ENCODE measurements at regions not wholly inside any gene's neighbourhood (a gene's known extent, or its start where the extent isn't known, plus 50 kb on each side); places are given as distances from the start of the nearest gene placed in this dataset.

- H3K4me3 ChIP-seq = no peak overlapping the region
- peaks cover 0 to 6% (median 0%) of the 10 kb centered on the region in 4 donors for H3K4me1 ChIP-seq
- no peaks in the 10 kb centered on the region for H3K9me3 ChIP-seq
- ATAC-seq (ENCODE audit: low FRiP score in 2 of 2) (peak in 1 of 2 donors; percentile 26), DNase-seq (no peak)
- TF ChIP-seq CTCF (IDR thresholded peaks at IDR 0.05) = no peak
- no peak for TF ChIP-seq POLR2AphosphoS5 (IDR thresholded peaks at IDR 0.05)
- TF ChIP-seq EP300 (IDR thresholded peaks at IDR 0.05) = no peak
- no peak for TF ChIP-seq POLR2A (IDR thresholded peaks at IDR 0.05)
- no peaks in the 10 kb centered on the region for H3K27me3 ChIP-seq
- H3K27ac ChIP-seq = no peak overlapping the region
- 65 to 70% methylated on average over 5 of the region's 5 CpGs for WGBS, 2 donors
- H3K36me3 ChIP-seq = no peaks in the 10 kb centered on the region
Measured at GRCh38 chr2:133774654-133775015, 206.4 kb upstream of the NCKAP5 start.

DNA sequence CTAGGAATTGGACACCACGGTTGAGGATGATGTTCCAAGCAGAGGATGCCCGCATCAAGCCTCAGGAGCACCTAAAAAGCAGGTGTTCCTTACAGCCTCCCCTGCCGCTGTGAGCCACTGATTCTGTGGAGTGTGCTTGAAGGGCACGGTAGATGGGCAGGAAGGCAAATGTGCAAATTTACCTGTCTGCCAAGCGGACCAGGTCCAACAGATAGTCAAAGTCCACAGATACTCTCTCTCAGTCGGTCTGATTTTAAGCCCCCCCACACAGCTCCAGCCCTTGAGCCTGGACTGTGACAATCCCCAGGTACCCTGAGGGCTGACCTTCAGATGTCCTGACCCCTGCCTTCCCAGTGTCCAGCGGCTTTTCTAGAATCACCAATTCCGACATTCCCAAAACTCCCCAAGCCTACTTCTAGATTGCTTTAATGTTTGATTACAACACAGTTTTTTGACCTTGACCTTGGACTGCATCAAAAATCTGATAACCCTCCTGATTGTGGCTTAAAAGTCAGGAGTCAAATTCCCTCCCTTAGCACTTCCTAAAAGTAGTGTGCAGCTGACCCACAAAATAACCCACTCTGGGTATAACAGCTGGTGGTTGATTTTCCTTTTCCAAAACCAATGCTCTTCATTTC is 208.8 kb upstream of the NCKAP5 start:
- H3K27me3 ChIP-seq = no peaks in the 10 kb centered on the region
- H3K4me1 ChIP-seq = peaks cover 0 to 6% (median 0%) of the 10 kb centered on the region in 4 donors
- no peak for TF ChIP-seq POLR2AphosphoS5 (IDR thresholded peaks at IDR 0.05)
- 89 to 92% methylated on average over 8 of the region's 8 CpGs for WGBS, 2 donors
- no peaks in the 10 kb centered on the region for H3K36me3 ChIP-seq
- ATAC-seq (ENCODE audit: low FRiP score in 2 of 2) (no peak), DNase-seq (no peak)
- H3K27ac ChIP-seq = no peak overlapping the region
- H3K4me3 ChIP-seq = no peak overlapping the region
- H3K9me3 ChIP-seq = no peaks in the 10 kb centered on the region

- TF ChIP-seq CTCF (IDR thresholded peaks at IDR 0.05) = no peak
- TF ChIP-seq POLR2AphosphoS5 (IDR thresholded peaks at IDR 0.05) = no peak
- no peak for TF ChIP-seq EP300 (IDR thresholded peaks at IDR 0.05)
- TF ChIP-seq POLR2A (IDR thresholded peaks at IDR 0.05) = no peak
- Histone ChIP-seq H3K36me3 (no peaks in the 10 kb centered on the region), H3K27ac (no peak overlapping the region), H3K4me1 (peaks cover 0 to 6% (median 0%) of the 10 kb centered on the region in 4 donors), H3K4me3 (no peak overlapping the region), H3K9me3 (no peaks in the 10 kb centered on the region), H3K27me3 (no peaks in the 10 kb centered on the region)
- 68 to 71% methylated on average over 7 of the region's 7 CpGs for WGBS, 2 donors
- no peak for DNase-seq
- ATAC-seq (ENCODE audit: low FRiP score in 2 of 2) = no peak
Measured at GRCh38 chr2:133777574-133777960, 209.3 kb upstream of the NCKAP5 start.

DNA sequence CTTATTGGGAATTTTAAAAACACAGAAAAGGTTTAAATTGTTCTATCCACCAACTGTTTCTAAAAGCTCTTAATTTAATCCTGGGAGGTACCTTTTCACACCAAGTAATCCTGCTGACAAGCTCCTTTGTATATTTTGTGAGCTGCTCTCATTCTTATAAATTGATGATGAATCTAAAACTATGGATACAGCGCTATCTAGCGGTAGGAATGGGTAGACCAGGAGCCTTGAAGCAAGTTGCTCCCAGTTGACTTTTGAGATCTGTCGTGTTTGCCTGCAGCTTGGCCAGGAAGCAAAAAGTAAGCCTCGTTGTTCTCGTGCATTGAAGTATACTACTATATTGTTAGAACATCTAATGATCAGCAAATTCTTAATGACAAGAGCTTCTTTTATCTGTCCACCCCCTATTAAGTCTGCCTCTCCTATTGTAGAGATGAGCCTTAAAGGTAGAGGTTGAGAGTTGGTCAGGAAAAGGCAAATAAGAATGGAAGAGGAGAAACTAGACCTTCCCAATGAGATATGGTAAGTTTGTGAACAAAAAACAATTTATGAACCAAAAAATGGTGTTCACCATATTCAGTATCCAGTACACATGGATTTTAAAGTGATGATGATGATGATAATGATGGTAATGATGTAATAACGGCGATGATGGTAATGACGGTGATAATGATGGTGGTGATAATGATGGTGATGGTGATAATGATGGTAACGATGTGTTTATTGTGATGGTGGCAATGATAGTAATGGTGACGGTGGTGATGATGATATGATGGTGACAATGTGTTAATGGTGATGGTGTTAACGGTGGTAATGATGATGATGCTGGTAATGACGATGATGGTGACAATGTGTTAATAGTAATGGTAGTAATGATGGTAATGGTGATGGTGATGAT is 212.1 kb upstream of the NCKAP5 start:
- Histone ChIP-seq H3K4me1 (no peaks in the 10 kb centered on the region), H3K27me3 (no peaks in the 10 kb centered on the region), H3K36me3 (no peaks in the 10 kb centered on the region), H3K9me3 (no peaks in the 10 kb centered on the region), H3K27ac (no peak overlapping the region), H3K4me3 (no peak overlapping the region)
- ATAC-seq (ENCODE audit: low FRiP score in 2 of 2) (peak in 1 of 2 donors; percentile 75), DNase-seq (no peak)
- WGBS, 2 donors = 52 to 54% methylated on average over 12 of the region's 12 CpGs
- TF ChIP-seq POLR2AphosphoS5 (IDR thresholded peaks at IDR 0.05) (no peak), EP300 (IDR thresholded peaks at IDR 0.05) (no peak), POLR2A (IDR thresholded peaks at IDR 0.05) (no peak), CTCF (IDR thresholded peaks at IDR 0.05) (peak; percentile 46 to 86 (median 68))

DNA sequence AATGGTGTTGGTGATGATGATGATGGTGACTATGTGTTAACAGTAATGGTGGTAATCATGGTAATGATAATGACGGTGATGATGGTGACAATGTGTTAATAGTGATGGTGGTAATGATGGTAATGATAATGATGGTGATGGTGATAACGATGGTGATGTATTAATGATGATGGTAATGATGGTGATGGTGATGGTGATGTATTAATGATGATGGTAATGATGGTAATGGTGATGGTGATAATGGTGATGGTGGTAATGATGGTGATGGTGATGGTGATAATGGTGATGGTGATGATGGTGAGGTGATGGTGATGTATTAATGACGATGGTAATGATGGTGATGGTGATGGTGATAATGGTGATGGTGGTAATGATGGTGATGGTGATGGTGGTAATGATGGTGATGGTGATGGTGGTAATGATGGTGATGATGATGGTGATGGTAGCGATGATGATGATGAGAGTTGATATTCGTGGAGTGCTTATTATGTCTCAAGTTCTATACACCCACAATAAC is 212.8 kb upstream of the NCKAP5 start:
- Histone ChIP-seq H3K4me1 (no peaks in the 10 kb centered on the region), H3K9me3 (no peaks in the 10 kb centered on the region), H3K4me3 (no peak overlapping the region), H3K27ac (no peak overlapping the region), H3K27me3 (no peaks in the 10 kb centered on the region), H3K36me3 (no peaks in the 10 kb centered on the region)
- ATAC-seq (ENCODE audit: low FRiP score in 2 of 2) (no peak), DNase-seq (no peak)
- 77 to 78% methylated on average over 5 of the region's 5 CpGs for WGBS, 2 donors
- TF ChIP-seq EP300 (IDR thresholded peaks at IDR 0.05) (no peak), POLR2AphosphoS5 (IDR thresholded peaks at IDR 0.05) (no peak), POLR2A (IDR thresholded peaks at IDR 0.05) (no peak), CTCF (IDR thresholded peaks at IDR 0.05) (no peak)

Measured in upper lobe of left lung (tissue), 6 donors.